Loucy (cell line): ENCODE measurements at regions not wholly inside any gene's neighbourhood (a gene's known extent, or its start where the extent isn't known, plus 50 kb on each side); places are given as distances from the start of the nearest gene placed in this dataset.
"Not testable (repeated sequence)": the region's sequence is repeated elsewhere in the genome, so short reads cannot be mapped to it uniquely, and the experiment has no call there.

Experiments
- H2AFZ ChIP-seq: fragments of 200-600 bp; sonication (generic); 2 replicates; pipeline ENCODE4 v1.6.0; 2016; ENCODE audit warnings: antibody characterized with exemption, mild to moderate bottlenecking, low read length, moderate library complexity
- H3F3A ChIP-seq: fragments of 200-600 bp; 2 replicates; pipeline ENCODE4 v1.6.0; 2016; ENCODE audit warnings: antibody characterized with exemption, low read depth, mild to moderate bottlenecking
- H3K27me3 ChIP-seq: fragments of 200-600 bp; sonication (generic); 2 replicates; pipeline ENCODE4 v1.6.1; 2014; ENCODE audit warnings: low read length, mild to moderate bottlenecking; ENCODE audit not compliant: insufficient read depth, poor library complexity, severe bottlenecking
- H3K36me3 ChIP-seq: fragments of 200-600 bp; sonication (generic); 2 replicates; pipeline ENCODE4 v1.6.1; 2016; ENCODE audit warnings: low read length; ENCODE audit not compliant: insufficient read depth
- H3K4me1 ChIP-seq: fragments of 200-600 bp; sonication (generic); 2 replicates; pipeline ENCODE4 v1.5.1; 2014; ENCODE audit warnings: low read length, mild to moderate bottlenecking; ENCODE audit not compliant: insufficient read depth, poor library complexity, severe bottlenecking
- H3K4me2 ChIP-seq: fragments of 200-600 bp; sonication (generic); 2 replicates; pipeline ENCODE4 v1.6.0; 2014; ENCODE audit warnings: antibody characterized with exemption, low read length, low read depth, mild to moderate bottlenecking; ENCODE audit not compliant: poor library complexity, severe bottlenecking
- H3K4me3 ChIP-seq: fragments of 200-600 bp; sonication (generic); 2 replicates; pipeline ENCODE4 v1.5.1; 2014; ENCODE audit warnings: low read length, mild to moderate bottlenecking, mixed read lengths; ENCODE audit not compliant: poor library complexity, severe bottlenecking
- H3K79me2 ChIP-seq: fragments of 200-600 bp; sonication (generic); 2 replicates; pipeline ENCODE4 v1.6.1; 2014; ENCODE audit warnings: low read length; ENCODE audit not compliant: insufficient read depth
- H3K9ac ChIP-seq: fragments of 200-600 bp; sonication (generic); 2 replicates; pipeline ENCODE4 v1.6.0; 2014; ENCODE audit warnings: mild to moderate bottlenecking, low read depth, low read length, moderate library complexity; ENCODE audit not compliant: poor library complexity, severe bottlenecking
- H3K9me2 ChIP-seq: fragments of 200-600 bp; sonication (generic); replicated peaks from 2 replicates; pipeline ENCODE4 v1.6.1; 2016; ENCODE audit warnings: low read depth, low read length, mixed read lengths
- H3K9me3 ChIP-seq: fragments of 200-600 bp; sonication (generic); 2 replicates; pipeline ENCODE4 v1.6.1; 2014; ENCODE audit warnings: mild to moderate bottlenecking, antibody characterized with exemption, low read length, low read depth; ENCODE audit not compliant: insufficient read depth
- H4K20me1 ChIP-seq: fragments of 200-600 bp; sonication (generic); 2 replicates; pipeline ENCODE4 v1.6.0; 2014; ENCODE audit warnings: antibody characterized with exemption, low read length, mild to moderate bottlenecking; ENCODE audit not compliant: insufficient read depth, poor library complexity, severe bottlenecking
- CTCF ChIP-seq: fragments of 200-600 bp; sonication (generic); conservative IDR thresholded peaks from 2 replicates; pipeline ENCODE4 v1.5.1; 2014; ENCODE audit warnings: mild to moderate bottlenecking, antibody characterized with exemption, low read length
- EZH2phosphoT487 ChIP-seq: fragments of 200-600 bp; IDR thresholded peaks from 2 replicates; pipeline ENCODE4 v1.6.1; 2018; ENCODE audit warnings: antibody characterized with exemption, mild to moderate bottlenecking, moderate library complexity, borderline replicate concordance

- H3K9me2 ChIP-seq: no peaks in the 10 kb centered on the region
- no peak overlapping the region for H3K4me3 ChIP-seq
- H3F3A ChIP-seq: no peaks in the 10 kb centered on the region
- H2AFZ ChIP-seq: no peak overlapping the region
- no peaks in the 10 kb centered on the region for H3K4me1 ChIP-seq
- H3K36me3 ChIP-seq: peaks cover 4% of the 10 kb centered on the region; the same call in 1 of the 2 replicates
- peaks cover 6% of the 10 kb centered on the region for H4K20me1 ChIP-seq
- H3K79me2 ChIP-seq: peaks cover 31% of the 10 kb centered on the region
- TF ChIP-seq EZH2phosphoT487 (no peak), CTCF (no peak)
- H3K27me3 ChIP-seq: no peaks in the 10 kb centered on the region
- H3K4me2 ChIP-seq: no peak overlapping the region
- H3K9me3 ChIP-seq: no peaks in the 10 kb centered on the region
- H3K9ac ChIP-seq: no peak overlapping the region
Observed at GRCh38 chr14:89549381-89550125, 132.5 kb upstream of the FOXN3 start.

GRCh38 chr14:89547047-89547446, 130.0 kb upstream of the FOXN3 start:
- H3K9me2 ChIP-seq, H3K27me3 ChIP-seq, H2AFZ ChIP-seq, H3K4me2 ChIP-seq, H3K9me3 ChIP-seq, H4K20me1 ChIP-seq, H3K9ac ChIP-seq, H3K4me3 ChIP-seq, H3K4me1 ChIP-seq, H3K36me3 ChIP-seq, H3F3A ChIP-seq: not testable (repeated sequence)
- H3K79me2 ChIP-seq: peaks cover 31% of the 10 kb centered on the region

- no peak for TF ChIP-seq CTCF
- TF ChIP-seq EZH2phosphoT487: no peak
- H3K4me3 ChIP-seq: no peak overlapping the region
- H2AFZ ChIP-seq: no peak overlapping the region
- H3K4me1 ChIP-seq: peaks cover 5% of the 10 kb centered on the region
- peaks cover 35% of the 10 kb centered on the region for H3K79me2 ChIP-seq
- H3K36me3 ChIP-seq: peaks cover 4% of the 10 kb centered on the region; the same call in 1 of the 2 replicates
- H3K9ac ChIP-seq: no peak overlapping the region
- no peaks in the 10 kb centered on the region for H3F3A ChIP-seq
- H4K20me1 ChIP-seq: no peaks in the 10 kb centered on the region
- no peak overlapping the region for H3K4me2 ChIP-seq
- no peaks in the 10 kb centered on the region for H3K9me3 ChIP-seq
- H3K27me3 ChIP-seq: no peaks in the 10 kb centered on the region
- no peaks in the 10 kb centered on the region for H3K9me2 ChIP-seq
Observed at GRCh38 chr14:89544636-89545301, 127.7 kb upstream of the FOXN3 start.
